IPS-18c (cell line): ENCODE measurements at regions not wholly inside any gene's neighbourhood (a gene's known extent, or its start where the extent isn't known, plus 50 kb on each side); places are given as distances from the start of the nearest gene placed in this dataset.

ENCODE experiments used
- H3K4me3 ChIP-seq: 2 replicates; pipeline ENCODE4 v1.7.0; 2013; ENCODE audit warnings: low read depth, mild to moderate bottlenecking, low read length, moderate library complexity; ENCODE audit not compliant: insufficient read depth
- H3K9me3 ChIP-seq: one replicate; pipeline ENCODE4 v1.6.1; 2013; ENCODE audit warnings: mild to moderate bottlenecking, low read length, moderate library complexity; ENCODE audit not compliant: control insufficient read depth, insufficient read depth

- Histone ChIP-seq H3K9me3 (no peaks in the 10 kb centered on the region), H3K4me3 (no peak overlapping the region)
These were observed 744.1 kb downstream of the UQCRFS1 start for GRCh38 chr19:28468701-28469459.

GRCh38 chr19:28466107-28467045 is 746.6 kb downstream of the UQCRFS1 start:
- no peaks in the 10 kb centered on the region for H3K9me3 ChIP-seq

GRCh38 chr19:28465371-28466086 is 747.4 kb downstream of the UQCRFS1 start:
- Histone ChIP-seq H3K4me3 (no peak overlapping the region), H3K9me3 (no peaks in the 10 kb centered on the region)

More at GRCh38 chr19:28466107-28467045, 746.6 kb downstream of the UQCRFS1 start:
- H3K4me3 ChIP-seq = no peak overlapping the region

- no peaks in the 10 kb centered on the region for H3K9me3 ChIP-seq
- no peak overlapping the region for H3K4me3 ChIP-seq
These were observed 749.4 kb downstream of the UQCRFS1 start for GRCh38 chr19:28463493-28464053.

- Histone ChIP-seq H3K4me3 (no peak overlapping the region), H3K9me3 (no peaks in the 10 kb centered on the region)
These were observed 755.3 kb downstream of the UQCRFS1 start for GRCh38 chr19:28457620-28458019.

GRCh38 chr19:28456708-28457320 is 756.1 kb downstream of the UQCRFS1 start:
- Histone ChIP-seq H3K9me3 (no peaks in the 10 kb centered on the region), H3K4me3 (no peak overlapping the region)

- no peak overlapping the region; the same call in 1 of the 2 replicates for H3K4me3 ChIP-seq
- H3K9me3 ChIP-seq = no peaks in the 10 kb centered on the region
These were observed 756.7 kb downstream of the UQCRFS1 start for GRCh38 chr19:28456252-28456651.

GRCh38 chr19:28454083-28454482 is 758.9 kb downstream of the UQCRFS1 start:
- H3K9me3 ChIP-seq = no peaks in the 10 kb centered on the region
- H3K4me3 ChIP-seq = no peak overlapping the region

- no peaks in the 10 kb centered on the region for H3K9me3 ChIP-seq
- H3K4me3 ChIP-seq = no peak overlapping the region
These were observed 759.5 kb downstream of the UQCRFS1 start for GRCh38 chr19:28453420-28453819.

- Histone ChIP-seq H3K4me3 (no peak overlapping the region), H3K9me3 (no peaks in the 10 kb centered on the region)
These were observed 763.1 kb downstream of the UQCRFS1 start for GRCh38 chr19:28449803-28450202.

- 0 out of 2 replicates have a peak overlapping the region, but pooled peaks have one; percentile 12 for H3K4me3 ChIP-seq
- no peaks in the 10 kb centered on the region for H3K9me3 ChIP-seq
These were observed 766.4 kb downstream of the UQCRFS1 start for GRCh38 chr19:28446511-28446910.

- Histone ChIP-seq H3K4me3 (no peak overlapping the region), H3K9me3 (no peaks in the 10 kb centered on the region)
These were observed 767.1 kb downstream of the UQCRFS1 start for GRCh38 chr19:28445826-28446225.

- Histone ChIP-seq H3K4me3 (no peak overlapping the region), H3K9me3 (no peaks in the 10 kb centered on the region)
These were observed 768.6 kb downstream of the UQCRFS1 start for GRCh38 chr19:28444362-28444761.

- H3K9me3 ChIP-seq = no peaks in the 10 kb centered on the region
- H3K4me3 ChIP-seq = no peak overlapping the region
These were observed 769.6 kb downstream of the UQCRFS1 start for GRCh38 chr19:28443361-28443760.

- no peak overlapping the region for H3K4me3 ChIP-seq
These were observed 775.3 kb downstream of the UQCRFS1 start for GRCh38 chr19:28437390-28438346.

GRCh38 chr19:28436320-28436719 is 776.6 kb downstream of the UQCRFS1 start:
- Histone ChIP-seq H3K4me3 (no peak overlapping the region), H3K9me3 (peaks cover 7% of the 10 kb centered on the region)

More at GRCh38 chr19:28437390-28438346, 775.3 kb downstream of the UQCRFS1 start:
- H3K9me3 ChIP-seq = peaks cover 7% of the 10 kb centered on the region
